Lower lobe of right lung (tissue), 2 donors: ENCODE measurements at regions not wholly inside any gene's neighbourhood (a gene's known extent, or its start where the extent isn't known, plus 50 kb on each side); places are given as distances from the start of the nearest gene placed in this dataset.

Source experiments
- ATAC-seq, 2 donors: fragments of 200-7000 bp; cut with Tn5 transposase; one replicate each; pipeline ENCODE4 v1.9.1; 2020 to 2022; ENCODE audit warnings: mild to moderate bottlenecking in 2 of 2, moderate library complexity in 2 of 2
- DNase-seq: peaks from one replicate; pipeline ENCODE4 v3.0.0-alpha.2; 2020
- H3K27ac ChIP-seq: fragments of 200-600 bp; one replicate; pipeline ENCODE4 v1.8.0; 2022
- H3K27me3 ChIP-seq: fragments of 200-600 bp; one replicate; pipeline ENCODE4 v1.8.0; 2022; ENCODE audit warnings: low read depth
- H3K36me3 ChIP-seq: fragments of 200-600 bp; one replicate; pipeline ENCODE4 v1.8.0; 2022; ENCODE audit warnings: mild to moderate bottlenecking
- H3K4me1 ChIP-seq: fragments of 200-600 bp; one replicate; pipeline ENCODE4 v1.8.0; 2022
- H3K4me3 ChIP-seq: fragments of 200-600 bp; one replicate; pipeline ENCODE4 v1.8.0; 2022; ENCODE audit warnings: mild to moderate bottlenecking
- H3K9me3 ChIP-seq: fragments of 200-600 bp; one replicate; pipeline ENCODE4 v1.8.0; 2022
- CTCF ChIP-seq: fragments of 200-600 bp; IDR thresholded peaks from one replicate; pipeline ENCODE4 v1.8.0; 2022; ENCODE audit warnings: antibody characterized with exemption, mild to moderate bottlenecking
- intact Hi-C: fragments of 100-400 bp; cut with DNase I; formaldehyde crosslinking; loops from one replicate; pipeline ENCODE4 v1.11.0; 2022
- donor health status: DM: no; HTN: yes; CAD: no; lungs with severe emphysema.

GRCh38 chr1:191668525-191668924, 489.7 kb upstream of the RGS18 start:
- no peak overlapping the region for H3K4me3 ChIP-seq
- DNase-seq: no peak
- intact Hi-C loops: no loop called here
- no peak for TF ChIP-seq CTCF
- H3K4me1 ChIP-seq: no peaks in the 10 kb centered on the region
- H3K9me3 ChIP-seq: no peaks in the 10 kb centered on the region
- H3K27me3 ChIP-seq: no peaks in the 10 kb centered on the region
- ATAC-seq: no peak
- no peak overlapping the region for H3K27ac ChIP-seq
- H3K36me3 ChIP-seq: no peaks in the 10 kb centered on the region

- no peaks in the 10 kb centered on the region for H3K36me3 ChIP-seq
- no peak overlapping the region for H3K27ac ChIP-seq
- H3K4me1 ChIP-seq: no peaks in the 10 kb centered on the region
- DNase-seq (no peak), ATAC-seq (no peak)
- H3K27me3 ChIP-seq: no peaks in the 10 kb centered on the region
- H3K4me3 ChIP-seq: no peak overlapping the region
- no peaks in the 10 kb centered on the region for H3K9me3 ChIP-seq
- intact Hi-C loops: no loop called here
- TF ChIP-seq CTCF: no peak
These were observed 488.6 kb upstream of the RGS18 start for GRCh38 chr1:191669629-191670028.

- intact Hi-C loops: no loop called here
- Histone ChIP-seq H3K27ac (no peak overlapping the region), H3K27me3 (no peaks in the 10 kb centered on the region), H3K4me3 (no peak overlapping the region), H3K9me3 (no peaks in the 10 kb centered on the region), H3K4me1 (no peaks in the 10 kb centered on the region), H3K36me3 (no peaks in the 10 kb centered on the region)
- DNase-seq (no peak), ATAC-seq (no peak)
- TF ChIP-seq CTCF: no peak
These were observed 487.0 kb upstream of the RGS18 start for GRCh38 chr1:191671236-191671635.

- ATAC-seq: no peak
- Histone ChIP-seq H3K4me1 (no peaks in the 10 kb centered on the region), H3K36me3 (no peaks in the 10 kb centered on the region), H3K9me3 (no peaks in the 10 kb centered on the region), H3K4me3 (no peak overlapping the region), H3K27me3 (no peaks in the 10 kb centered on the region), H3K27ac (no peak overlapping the region)
- DNase-seq: no peak
- TF ChIP-seq CTCF: no peak
- intact Hi-C loops: no loop called here
These were observed 483.6 kb upstream of the RGS18 start for GRCh38 chr1:191674626-191675179.

GRCh38 chr1:191675856-191676783, 482.1 kb upstream of the RGS18 start:
- intact Hi-C loops: no loop called here

More at GRCh38 chr1:191675856-191676783, 482.1 kb upstream of the RGS18 start:
- H3K4me1 ChIP-seq: no peaks in the 10 kb centered on the region
- DNase-seq: no peak
- no peak overlapping the region for H3K27ac ChIP-seq
- no peak overlapping the region for H3K4me3 ChIP-seq
- no peak for TF ChIP-seq CTCF
- H3K36me3 ChIP-seq: no peaks in the 10 kb centered on the region
- H3K9me3 ChIP-seq: no peaks in the 10 kb centered on the region
- H3K27me3 ChIP-seq: no peaks in the 10 kb centered on the region
- ATAC-seq: no peak
